DMS79 treated with DMSO at 0.1 percent for 48 hours (cell line): ENCODE measurements at regions not wholly inside any gene's neighbourhood (a gene's known extent, or its start where the extent isn't known, plus 50 kb on each side); places are given as distances from the start of the nearest gene placed in this dataset.
"Not testable (repeated sequence)": the region's sequence is repeated elsewhere in the genome, so short reads cannot be mapped to it uniquely, and the experiment has no call there.

Experiments used
- DNase-seq: peaks from one replicate; lab custom pipeline; 2025; lab: John Stamatoyannopoulos, UW

DNA sequence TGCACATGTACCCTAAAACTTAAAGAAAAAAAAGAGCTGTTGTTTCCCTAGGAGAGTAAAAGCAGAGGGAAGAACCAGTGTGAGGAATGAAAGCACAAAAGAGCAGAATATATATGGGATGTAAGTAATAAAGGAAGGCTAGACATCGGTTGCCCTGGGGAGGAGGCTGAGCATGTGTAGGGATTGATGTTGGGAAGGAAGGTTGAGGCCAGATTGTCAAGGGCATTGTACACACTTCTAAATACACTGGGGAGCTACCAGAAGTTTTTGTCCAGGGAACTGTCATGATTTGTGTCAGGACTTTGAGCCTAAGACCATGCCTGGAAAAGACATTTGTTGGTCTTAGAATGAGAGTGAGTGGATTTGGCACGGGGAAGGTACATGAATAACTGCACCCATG is 467.1 kb downstream of the GPAT3 start:
- no peak for DNase-seq

GRCh38 chr4:84001876-84002569 is 466.1 kb downstream of the GPAT3 start:
- DNase-seq = no peak

DNA sequence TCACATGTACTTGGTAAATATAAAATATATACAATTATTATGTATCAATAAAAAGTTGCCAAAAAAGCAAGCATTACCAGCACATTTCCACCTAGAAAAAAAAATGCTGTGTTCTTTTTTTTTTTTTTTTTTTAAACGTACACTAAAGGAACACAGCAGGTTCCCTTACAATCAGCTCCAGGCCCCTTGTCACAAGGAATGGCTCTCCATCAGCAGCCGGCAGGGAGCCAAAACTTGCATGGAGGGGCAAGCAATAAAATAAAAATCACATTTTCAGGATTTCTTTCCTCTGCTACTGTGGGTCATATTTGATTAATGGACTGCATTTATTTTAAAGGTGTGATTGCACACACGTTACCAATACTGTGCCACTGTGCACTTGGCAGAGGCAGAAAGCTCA is 460.3 kb downstream of the GPAT3 start:
- no peak for DNase-seq

DNA sequence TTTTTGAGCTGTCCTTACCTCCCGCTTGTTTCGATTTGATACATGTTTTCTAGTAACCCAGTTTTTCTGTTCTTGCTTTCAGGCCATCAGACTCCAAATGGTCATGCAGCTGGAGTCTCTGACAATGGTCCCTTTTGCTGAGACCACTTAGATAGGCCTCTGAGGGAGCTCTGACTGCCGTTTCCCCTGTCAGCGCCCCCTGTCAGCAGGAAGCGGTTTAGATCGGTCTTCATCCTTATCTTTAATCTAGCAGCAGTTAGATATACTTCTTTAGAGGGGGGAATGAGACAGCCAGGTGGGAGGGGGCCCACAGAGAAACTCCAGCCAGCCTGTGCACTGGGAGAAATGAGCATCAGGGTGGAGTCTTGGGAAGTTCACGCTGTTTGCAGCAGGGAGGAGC is 457.9 kb downstream of the GPAT3 start:
- no peak for DNase-seq

- DNase-seq = no peak
Observed at GRCh38 chr4:83989835-83990234, 453.9 kb downstream of the GPAT3 start.

- DNase-seq = no peak
Observed at GRCh38 chr4:83981156-83981555, 445.2 kb downstream of the GPAT3 start.

DNA sequence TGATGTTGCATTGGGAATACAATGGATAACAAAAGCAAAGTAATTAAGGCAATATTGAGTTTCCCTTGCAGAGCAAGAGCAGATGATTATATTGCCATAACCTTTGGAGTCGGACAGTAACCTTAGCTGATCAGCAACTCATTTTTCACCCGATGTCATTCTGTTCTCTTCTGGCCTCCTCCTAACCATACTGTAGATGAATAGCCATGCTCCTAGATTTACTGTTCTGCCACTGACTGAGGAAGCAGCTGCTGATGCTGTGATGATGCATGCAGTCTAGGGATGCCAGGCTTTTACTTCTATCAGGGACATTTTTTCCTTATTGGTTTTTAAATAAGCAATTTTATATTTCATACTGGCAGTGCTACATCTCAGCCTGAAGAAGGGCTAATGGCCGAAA is 443.9 kb downstream of the GPAT3 start:
- no peak for DNase-seq

- no peak for DNase-seq
Observed at GRCh38 chr4:83974111-83974780, 438.3 kb downstream of the GPAT3 start.

GRCh38 chr4:83964996-83965541 is 429.2 kb downstream of the GPAT3 start:
- no peak for DNase-seq

DNA sequence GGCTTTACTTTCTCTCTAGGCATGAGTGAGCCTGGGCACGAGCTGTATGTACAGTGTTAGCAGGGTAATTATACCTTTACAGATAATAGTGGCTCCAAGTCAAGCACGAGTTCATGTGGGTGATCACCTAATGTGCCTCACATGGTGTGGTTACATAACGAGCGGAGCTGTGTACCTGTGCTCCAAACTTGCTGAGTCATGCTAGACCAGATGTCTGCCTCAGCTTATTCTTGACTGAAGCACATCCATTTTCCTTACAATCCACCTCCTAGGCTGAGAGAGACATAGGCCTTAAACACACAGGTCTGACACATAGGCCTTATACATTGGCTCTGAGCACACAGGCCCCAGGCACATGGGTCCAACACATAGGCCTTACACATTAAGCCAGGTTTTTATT is 426.6 kb downstream of the GPAT3 start:
- DNase-seq = no peak

DNA sequence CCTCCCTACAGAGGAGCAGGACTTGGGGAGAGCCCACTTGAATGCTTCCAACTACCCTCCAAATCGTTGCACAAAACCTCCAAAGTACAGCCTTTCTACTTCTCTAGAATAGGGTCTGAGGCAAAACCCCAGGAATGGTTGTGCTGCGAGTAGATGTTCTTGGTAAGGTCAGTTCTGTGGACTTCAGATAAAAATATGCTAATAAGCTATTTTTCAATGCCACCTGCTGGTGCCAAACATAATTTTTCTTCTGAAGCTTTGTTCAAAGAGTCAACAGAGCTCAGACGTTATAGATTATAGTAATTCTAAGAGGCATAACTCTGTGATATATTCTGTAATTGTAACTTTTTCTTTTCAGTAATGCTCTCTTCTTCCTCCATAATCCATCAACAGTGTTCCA is 425.7 kb downstream of the GPAT3 start:
- DNase-seq = no peak

DNA sequence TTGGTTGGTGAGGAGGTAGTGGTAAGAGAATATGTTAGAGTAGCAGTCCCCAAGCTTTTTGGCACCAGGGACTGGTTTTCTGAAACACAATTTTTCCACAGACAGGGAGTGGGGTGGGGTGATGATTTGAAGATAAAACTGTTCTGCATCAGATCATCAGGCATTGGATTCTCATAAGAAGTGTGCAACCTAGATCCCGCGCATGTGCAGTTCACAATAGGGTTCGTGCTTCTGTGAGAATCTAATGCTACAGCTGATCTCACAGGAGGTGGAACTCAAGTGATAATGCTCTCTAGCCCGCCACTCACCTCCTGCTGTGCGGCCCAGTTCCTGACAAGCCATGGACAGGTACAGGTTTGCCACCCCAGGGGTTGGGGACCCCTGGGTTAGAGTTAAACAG is 423.3 kb downstream of the GPAT3 start:
- DNase-seq = no peak

DNA sequence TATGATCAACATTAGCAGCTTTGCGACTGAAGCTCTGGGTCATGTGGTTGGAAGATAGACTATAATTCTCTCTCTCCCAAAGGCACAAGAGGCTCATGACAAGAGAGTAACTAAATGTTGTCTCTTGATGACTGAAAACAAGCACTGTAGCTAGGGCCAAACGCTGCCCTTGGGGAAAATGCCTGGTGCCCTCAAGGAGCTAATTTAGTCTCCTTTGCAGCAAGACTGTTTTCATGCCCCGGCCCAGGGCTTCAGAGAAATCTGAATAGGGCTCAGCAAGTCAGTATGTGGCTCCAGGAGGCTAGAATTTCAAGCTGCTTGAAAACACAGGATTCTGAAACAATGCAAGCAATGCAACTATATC is 411.9 kb downstream of the GPAT3 start:
- DNase-seq = no peak

GRCh38 chr4:83947125-83947829 is 411.4 kb downstream of the GPAT3 start:
- no peak for DNase-seq

DNA sequence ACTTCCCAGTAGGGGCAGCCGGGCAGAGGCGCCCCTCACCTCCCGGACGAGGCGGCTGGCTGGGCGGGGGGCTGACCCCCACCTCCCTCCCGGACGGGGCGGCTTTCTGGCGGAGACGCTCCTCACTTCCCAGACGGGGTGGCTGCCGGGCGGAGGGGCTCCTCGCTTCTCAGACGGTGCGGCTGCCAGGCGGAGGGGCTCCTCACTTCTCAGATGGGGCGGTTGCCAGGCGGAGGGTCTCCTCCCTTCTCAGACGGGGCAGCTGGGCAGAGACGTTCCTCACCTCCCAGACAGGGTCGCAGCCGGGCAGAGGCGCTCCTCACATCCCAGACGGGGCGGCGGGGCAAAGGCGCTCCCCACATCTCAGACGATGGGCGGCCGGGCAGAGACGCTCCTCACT is 407.8 kb downstream of the GPAT3 start:
- not testable (repeated sequence) for DNase-seq

DNA sequence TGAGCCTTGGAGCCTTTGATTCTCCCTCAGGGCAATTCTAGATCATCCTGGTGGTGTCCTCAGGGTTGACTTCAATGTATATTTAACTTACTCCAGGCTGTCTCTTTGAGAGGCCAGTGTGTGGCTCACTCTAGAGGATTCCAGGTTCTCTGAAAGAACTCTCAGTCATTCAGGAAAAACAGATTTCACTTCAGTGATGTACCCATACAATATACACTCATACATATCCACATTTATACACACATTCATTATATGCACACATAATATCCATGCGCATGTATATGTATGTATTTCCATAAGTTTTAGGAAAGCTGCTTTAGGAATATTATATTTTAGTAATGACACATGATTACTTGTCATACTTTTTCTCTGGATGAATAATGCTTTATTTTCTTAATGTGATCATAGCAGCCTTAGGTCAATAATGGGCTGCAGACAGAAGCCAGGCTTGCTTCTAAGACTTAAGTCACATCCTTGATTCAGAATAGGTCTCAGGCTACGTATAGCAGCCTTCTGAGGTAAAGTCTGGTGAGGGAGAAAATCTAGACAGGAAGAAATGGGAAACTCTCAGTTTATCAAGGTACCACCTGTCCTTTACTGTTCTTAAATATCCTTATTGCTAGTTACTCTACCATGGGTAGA is 397.0 kb downstream of the GPAT3 start:
- no peak for DNase-seq

DNA sequence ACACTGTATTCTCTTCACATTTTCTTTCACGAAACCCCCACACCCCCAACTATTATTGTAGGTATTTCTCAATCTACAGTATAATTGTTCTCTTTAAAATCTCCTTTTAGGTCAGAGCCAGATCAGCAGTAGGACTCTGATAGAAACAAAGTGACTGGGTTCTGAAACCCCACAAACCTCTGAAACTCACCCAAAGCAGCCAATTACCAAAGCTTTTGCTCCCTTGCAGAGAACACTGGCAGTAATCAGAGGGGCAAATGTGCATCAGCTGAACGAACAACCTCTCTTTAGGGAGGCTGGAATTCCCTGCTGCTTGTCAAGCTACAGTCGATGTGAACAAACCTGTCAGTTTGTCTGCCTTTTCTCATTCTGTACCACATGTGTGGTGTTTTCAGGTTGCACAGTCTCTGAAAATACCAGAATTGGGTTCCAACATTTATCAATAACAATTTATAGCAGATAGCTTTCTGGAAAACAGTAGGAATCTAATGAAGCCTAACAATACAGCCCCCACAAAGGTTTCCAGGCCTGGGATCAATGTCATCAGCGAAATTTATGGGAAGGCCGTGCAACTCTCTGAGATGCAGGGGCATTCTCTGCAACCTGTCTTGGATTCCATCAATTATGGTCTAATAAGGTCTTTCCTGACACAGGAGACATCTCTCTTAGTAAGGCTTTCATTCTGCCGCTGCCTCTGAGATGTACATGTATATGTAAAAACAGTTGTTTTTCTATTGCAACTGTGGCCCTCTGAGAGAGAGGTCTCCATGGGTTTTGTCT is 395.9 kb downstream of the GPAT3 start:
- no peak for DNase-seq

DNA sequence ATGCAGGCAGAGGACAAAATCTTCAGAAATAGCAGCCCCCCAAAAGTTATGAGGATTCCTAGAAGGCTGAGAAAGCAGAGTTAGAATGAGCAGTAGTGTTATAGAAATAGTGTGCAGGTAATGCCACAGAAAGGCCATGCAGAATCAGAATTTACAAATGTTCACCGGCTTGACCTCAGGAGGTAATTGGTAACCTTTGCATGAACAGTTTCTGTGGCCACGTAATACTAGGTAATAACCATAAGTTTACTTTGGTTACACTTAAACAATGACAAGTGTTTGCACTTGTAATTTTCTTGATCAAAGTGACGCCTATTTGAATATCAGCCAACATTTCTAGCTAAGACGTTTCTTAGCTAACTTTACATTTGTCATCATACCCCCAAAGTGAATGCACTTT is 393.6 kb downstream of the GPAT3 start:
- no peak for DNase-seq

DNA sequence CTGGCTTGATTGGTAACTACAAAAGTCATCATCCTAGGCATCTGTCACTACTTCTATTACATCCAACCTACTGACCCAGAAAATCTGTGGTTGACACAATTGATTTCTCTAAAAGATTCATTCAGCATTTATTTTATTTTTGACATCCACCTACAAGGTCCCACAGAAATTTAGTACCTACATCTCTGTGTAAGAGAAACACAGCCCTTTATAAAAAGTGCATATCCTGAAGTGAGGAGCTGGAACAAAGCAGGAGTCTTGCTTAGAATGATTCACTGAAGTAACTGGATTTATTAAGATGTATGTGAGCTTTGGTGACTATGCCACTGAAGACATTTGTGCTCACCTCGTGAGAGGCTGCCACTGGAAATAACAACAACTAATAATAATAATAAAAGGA is 391.0 kb downstream of the GPAT3 start:
- DNase-seq = no peak

- no peak for DNase-seq
Observed at GRCh38 chr4:83923341-83923740, 387.4 kb downstream of the GPAT3 start.

GRCh38 chr4:83922402-83922801 is 386.5 kb downstream of the GPAT3 start:
- no peak for DNase-seq

DNA sequence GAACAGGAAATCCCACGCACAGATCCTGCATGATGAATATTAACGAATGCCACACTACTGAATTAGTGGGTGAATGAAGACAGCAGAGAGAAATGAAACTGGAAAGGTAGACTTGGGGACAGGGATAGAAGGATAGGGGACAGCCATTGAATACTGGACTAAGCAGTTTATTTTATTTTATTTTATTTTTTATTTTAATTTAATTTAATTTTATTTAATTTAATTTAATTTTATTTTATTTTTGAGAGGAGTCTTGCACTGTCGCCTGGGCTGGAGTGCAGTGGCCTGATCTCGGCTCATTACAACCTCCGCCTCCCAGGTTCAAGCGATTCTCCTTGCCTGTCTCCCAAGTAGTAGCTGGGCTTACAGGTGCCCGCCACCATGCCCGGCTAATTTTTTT is 385.2 kb downstream of the GPAT3 start:
- no peak for DNase-seq
